ENCODE measurements at regions not wholly inside any gene's neighbourhood (a gene's known extent, or its start where the extent isn't known, plus 50 kb on each side); places are given as distances from the start of the nearest gene placed in this dataset.
A peak's percentile ranks its signal among the peaks of the same experiment; 100 is the strongest.

- peak overlapping the region; percentile 79 for H3K4me2 ChIP-seq (ENCODE audit: control insufficient read depth, extremely low read depth, insufficient read depth, low read depth, low read length)
- H3K79me2 ChIP-seq (ENCODE audit: control insufficient read depth, insufficient read depth, low read length), result no peaks in the 10 kb centered on the region
- TF ChIP-seq EZH2 (IDR thresholded peaks at IDR 0.05; ENCODE audit: low read length), result no peak
- TF ChIP-seq CTCF (optimal IDR thresholded peaks at IDR 0.05 in 1 of 3, IDR thresholded peaks at IDR 0.05 in 1 of 3, conservative IDR thresholded peaks at IDR 0.05 in 1 of 3; ENCODE audit: extremely low read depth in 1 of 3, insufficient read depth in 2 of 3, low read length in 3 of 3), result peak; percentile 94 to 99 (median 97)
- H3K36me3 ChIP-seq (ENCODE audit: control insufficient read depth in 2 of 2, extremely low read depth in 1 of 2, insufficient read depth in 2 of 2, low read length in 2 of 2), result no peaks in the 10 kb centered on the region
- no peaks in the 10 kb centered on the region for H3K27me3 ChIP-seq (ENCODE audit: control insufficient read depth, extremely low read depth, insufficient read depth, low read length)
- dilution Hi-C loops (cut with MboI; ENCODE audit: extremely low pct_ligation_motif_present, low sequenced_read_pairs), result no loop called here
- no peak overlapping the region for H3K27ac ChIP-seq (ENCODE audit: control insufficient read depth, insufficient read depth, low read length)
- H3K9ac ChIP-seq (ENCODE audit: control insufficient read depth, extremely low read depth, insufficient read depth, low read length), result no peak overlapping the region
- DNase-seq (ENCODE audit: low read depth, low spot score), result peak; percentile 49
- H2AFZ ChIP-seq (ENCODE audit: control insufficient read depth, low read length), result peak overlapping the region; percentile 73
- no peaks in the 10 kb centered on the region for H3K9me3 ChIP-seq (ENCODE audit: control insufficient read depth, low read depth, low read length)
- peak; percentile 92 for FAIRE-seq
- peaks cover 4% of the 10 kb centered on the region for H3K4me1 ChIP-seq (ENCODE audit: control insufficient read depth, extremely low read depth, insufficient read depth, low read length)
- peak overlapping the region in 1 of 3 experiments; percentile 23 for H3K4me3 ChIP-seq (ENCODE audit: control insufficient read depth in 2 of 3, extremely low read depth in 1 of 3, insufficient read depth in 2 of 3, low read depth in 1 of 3, low read length in 3 of 3)
- no peaks in the 10 kb centered on the region for H4K20me1 ChIP-seq (ENCODE audit: control insufficient read depth, extremely low read depth, insufficient read depth, low read length)
- H3K9me1 ChIP-seq (ENCODE audit: control insufficient read depth, extremely low read depth, insufficient read depth, low read length), result no peaks in the 10 kb centered on the region
These were observed 482.9 kb downstream of the AGTPBP1 start for GRCh38 chr9:85258823-85259370.

- Histone ChIP-seq H3K9ac (ENCODE audit: control insufficient read depth, extremely low read depth, insufficient read depth, low read length) (no peak overlapping the region), H3K4me1 (ENCODE audit: control insufficient read depth, extremely low read depth, insufficient read depth, low read length) (peaks cover 4% of the 10 kb centered on the region), H3K27me3 (ENCODE audit: control insufficient read depth, extremely low read depth, insufficient read depth, low read length) (no peaks in the 10 kb centered on the region), H2AFZ (ENCODE audit: control insufficient read depth, low read length) (no peak overlapping the region), H3K4me2 (ENCODE audit: control insufficient read depth, extremely low read depth, insufficient read depth, low read depth, low read length) (no peak overlapping the region), H3K4me3 (ENCODE audit: control insufficient read depth in 2 of 3, extremely low read depth in 1 of 3, insufficient read depth in 2 of 3, low read depth in 1 of 3, low read length in 3 of 3) (no peak overlapping the region), H4K20me1 (ENCODE audit: control insufficient read depth, extremely low read depth, insufficient read depth, low read length) (no peaks in the 10 kb centered on the region), H3K36me3 (ENCODE audit: control insufficient read depth in 2 of 2, extremely low read depth in 1 of 2, insufficient read depth in 2 of 2, low read length in 2 of 2) (no peaks in the 10 kb centered on the region), H3K9me3 (ENCODE audit: control insufficient read depth, low read depth, low read length) (no peaks in the 10 kb centered on the region), H3K9me1 (ENCODE audit: control insufficient read depth, extremely low read depth, insufficient read depth, low read length) (no peaks in the 10 kb centered on the region), H3K79me2 (ENCODE audit: control insufficient read depth, insufficient read depth, low read length) (no peaks in the 10 kb centered on the region), H3K27ac (ENCODE audit: control insufficient read depth, insufficient read depth, low read length) (no peak overlapping the region)
- no peak for TF ChIP-seq CTCF (optimal IDR thresholded peaks at IDR 0.05 in 1 of 3, IDR thresholded peaks at IDR 0.05 in 1 of 3, conservative IDR thresholded peaks at IDR 0.05 in 1 of 3; ENCODE audit: extremely low read depth in 1 of 3, insufficient read depth in 2 of 3, low read length in 3 of 3)
- TF ChIP-seq EZH2 (IDR thresholded peaks at IDR 0.05; ENCODE audit: low read length), result no peak
- dilution Hi-C loops (cut with MboI; ENCODE audit: extremely low pct_ligation_motif_present, low sequenced_read_pairs), result no loop called here
- FAIRE-seq (peak; percentile 13), DNase-seq (ENCODE audit: low read depth, low spot score) (no peak)
These were observed 483.5 kb downstream of the AGTPBP1 start for GRCh38 chr9:85258236-85258635.
